Duodenal mucosa (tissue), 2 donors: ENCODE measurements at regions not wholly inside any gene's neighbourhood (a gene's known extent, or its start where the extent isn't known, plus 50 kb on each side); places are given as distances from the start of the nearest gene placed in this dataset.

Source experiments
- H3K27ac ChIP-seq: one replicate; pipeline ENCODE4 v1.7.0; 2013; ENCODE audit warnings: low read depth, low read length
- H3K27me3 ChIP-seq, 2 donors: one replicate each; pipeline ENCODE4 v1.7.0; 2013; ENCODE audit warnings: low read length in 2 of 2, control low read depth in 1 of 2; ENCODE audit not compliant: insufficient read depth in 2 of 2, control insufficient read depth in 1 of 2
- H3K36me3 ChIP-seq, 2 donors: one replicate each; pipeline ENCODE4 v1.7.0; 2013; ENCODE audit warnings: low read length in 2 of 2, control low read depth in 1 of 2; ENCODE audit not compliant: insufficient read depth in 2 of 2, control insufficient read depth in 1 of 2
- H3K4me1 ChIP-seq, 2 donors: one replicate each; pipeline ENCODE4 v1.7.0; 2013; ENCODE audit warnings: low read length in 2 of 2, control low read depth in 1 of 2; ENCODE audit not compliant: insufficient read depth in 2 of 2, control insufficient read depth in 1 of 2
- H3K4me3 ChIP-seq, 2 donors: one replicate each; pipeline ENCODE4 v1.7.0; 2013; ENCODE audit warnings: low read length in 2 of 2, low read depth in 1 of 2
- H3K9ac ChIP-seq, 2 donors: one replicate each; pipeline ENCODE4 v1.7.0; 2013; ENCODE audit warnings: low read length in 2 of 2, low read depth in 1 of 2
- H3K9me3 ChIP-seq, 2 donors: one replicate each; pipeline ENCODE4 v1.7.0; 2013; ENCODE audit warnings: low read length in 2 of 2, control low read depth in 1 of 2; ENCODE audit not compliant: control insufficient read depth in 1 of 2

GRCh38 chr20:21781446-21782075 is 76.1 kb downstream of the PAX1 start:
- Histone ChIP-seq H3K4me3 (no peak overlapping the region), H3K27me3 (no peaks in the 10 kb centered on the region), H3K27ac (no peak overlapping the region), H3K36me3 (no peaks in the 10 kb centered on the region), H3K9me3 (no peaks in the 10 kb centered on the region), H3K9ac (no peak overlapping the region), H3K4me1 (no peaks in the 10 kb centered on the region)

GRCh38 chr20:21780528-21780927 is 75.1 kb downstream of the PAX1 start:
- Histone ChIP-seq H3K9ac (no peak overlapping the region), H3K27ac (no peak overlapping the region), H3K4me1 (no peaks in the 10 kb centered on the region), H3K4me3 (no peak overlapping the region), H3K9me3 (no peaks in the 10 kb centered on the region), H3K27me3 (no peaks in the 10 kb centered on the region), H3K36me3 (no peaks in the 10 kb centered on the region)
